OCI-LY1 (cell line): ENCODE measurements at regions not wholly inside any gene's neighbourhood (a gene's known extent, or its start where the extent isn't known, plus 50 kb on each side); places are given as distances from the start of the nearest gene placed in this dataset.
A peak's percentile ranks its signal among the peaks of the same experiment; 100 is the strongest.

Experiments
- H2AFZ ChIP-seq: fragments of 200-600 bp; sonication (generic), shearing (Covaris generic); 2 replicates; pipeline ENCODE4 v1.6.0; 2014; ENCODE audit warnings: antibody characterized with exemption, mild to moderate bottlenecking, low read length
- H3F3A ChIP-seq: fragments of 200-600 bp; sonication (generic), shearing (Covaris generic); 2 replicates; pipeline ENCODE4 v1.6.0; 2014; ENCODE audit warnings: mild to moderate bottlenecking, antibody characterized with exemption, low read length, moderate library complexity; ENCODE audit not compliant: insufficient read depth
- H3K27ac ChIP-seq: fragments of 200-600 bp; sonication (generic); 2 replicates; pipeline ENCODE4 v1.5.1; 2014; ENCODE audit warnings: low read length, mixed run types, mild to moderate bottlenecking, low read depth; ENCODE audit not compliant: poor library complexity, severe bottlenecking
- H3K27me3 ChIP-seq: fragments of 200-600 bp; sonication (generic); 2 replicates; pipeline ENCODE4 v1.6.0; 2014; ENCODE audit warnings: antibody characterized with exemption, mild to moderate bottlenecking, low read length, moderate library complexity; ENCODE audit not compliant: insufficient read depth
- H3K36me3 ChIP-seq: fragments of 200-600 bp; sonication (generic); 2 replicates; pipeline ENCODE4 v1.6.1; 2014; ENCODE audit warnings: mild to moderate bottlenecking, antibody characterized with exemption, low read length, moderate library complexity, mixed read lengths; ENCODE audit not compliant: insufficient read depth
- H3K4me1 ChIP-seq: fragments of 200-600 bp; sonication (generic); 2 replicates; pipeline ENCODE4 v1.5.1; 2014; ENCODE audit warnings: mild to moderate bottlenecking, low read length, moderate library complexity; ENCODE audit not compliant: insufficient read depth, severe bottlenecking
- H3K4me2 ChIP-seq: fragments of 200-600 bp; sonication (generic), shearing (Covaris generic); 2 replicates; pipeline ENCODE4 v1.6.1; 2014; ENCODE audit warnings: low read length
- H3K4me3 ChIP-seq: fragments of 200-600 bp; sonication (generic); 2 replicates; pipeline ENCODE4 v1.5.1; 2014; ENCODE audit warnings: low read length, low read depth, mild to moderate bottlenecking, mixed read lengths; ENCODE audit not compliant: poor library complexity, severe bottlenecking
- H3K79me2 ChIP-seq: fragments of 200-600 bp; shearing (Covaris generic); 2 replicates; pipeline ENCODE4 v1.6.1; 2016; ENCODE audit warnings: mixed run types, low read length, mixed read lengths; ENCODE audit not compliant: insufficient read depth
- H3K9ac ChIP-seq: fragments of 200-600 bp; sonication (generic), shearing (Covaris generic); 2 replicates; pipeline ENCODE4 v1.6.1; 2014; ENCODE audit warnings: mild to moderate bottlenecking, low read length, mixed read lengths
- H3K9me2 ChIP-seq: fragments of 200-600 bp; sonication (generic), shearing (Covaris generic); 2 replicates; pipeline ENCODE4 v1.6.1; 2014; ENCODE audit warnings: low read depth, mild to moderate bottlenecking, low read length, mixed read lengths
- H3K9me3 ChIP-seq: fragments of 200-600 bp; shearing (Covaris generic); 2 replicates; pipeline ENCODE4 v1.6.1; 2014; ENCODE audit warnings: low read length, mixed read lengths
- H4K20me1 ChIP-seq: fragments of 200-600 bp; sonication (generic), shearing (Covaris generic); 2 replicates; pipeline ENCODE4 v1.6.0; 2016; ENCODE audit warnings: mild to moderate bottlenecking, low read length; ENCODE audit not compliant: insufficient read depth
- CTCF ChIP-seq: fragments of 200-600 bp; sonication (generic), shearing (Covaris generic); IDR thresholded peaks from 2 replicates; pipeline ENCODE4 v1.5.1; 2017; ENCODE audit warnings: mild to moderate bottlenecking, antibody characterized with exemption, low read length, moderate library complexity, mixed read lengths
- EZH2 ChIP-seq: fragments of 200-600 bp; sonication (generic), shearing (Covaris generic); IDR thresholded peaks from 2 replicates; pipeline ENCODE4 v1.8.0; 2017; ENCODE audit warnings: borderline replicate concordance, mixed run types, mild to moderate bottlenecking, antibody characterized with exemption, low read length, moderate library complexity, mixed read lengths

- Histone ChIP-seq H3K9ac (no peak overlapping the region), H3K79me2 (no peaks in the 10 kb centered on the region), H3K27me3 (no peaks in the 10 kb centered on the region), H3K9me2 (no peaks in the 10 kb centered on the region), H2AFZ (no peak overlapping the region), H3K4me2 (no peak overlapping the region), H3K4me3 (no peak overlapping the region), H3K27ac (no peak overlapping the region), H3K4me1 (no peaks in the 10 kb centered on the region), H3F3A (no peaks in the 10 kb centered on the region), H3K36me3 (no peaks in the 10 kb centered on the region), H3K9me3 (no peaks in the 10 kb centered on the region), H4K20me1 (no peaks in the 10 kb centered on the region)
- TF ChIP-seq EZH2 = no peak
- peak; percentile 36; the same call in 1 of the 2 replicates for TF ChIP-seq CTCF
Measured at GRCh38 chr14:38693423-38693822, 409.6 kb downstream of the SEC23A start.

- H3K9ac ChIP-seq = no peak overlapping the region
- H3K9me3 ChIP-seq = no peaks in the 10 kb centered on the region
- H3K9me2 ChIP-seq = no peaks in the 10 kb centered on the region
- H4K20me1 ChIP-seq = no peaks in the 10 kb centered on the region
- no peaks in the 10 kb centered on the region for H3K27me3 ChIP-seq
- H3F3A ChIP-seq = no peaks in the 10 kb centered on the region
- H3K27ac ChIP-seq = no peak overlapping the region
- H2AFZ ChIP-seq = no peak overlapping the region
- H3K4me3 ChIP-seq = no peak overlapping the region
- H3K4me2 ChIP-seq = no peak overlapping the region
- H3K36me3 ChIP-seq = no peaks in the 10 kb centered on the region
- no peaks in the 10 kb centered on the region for H3K4me1 ChIP-seq
- TF ChIP-seq EZH2 (no peak), CTCF (no peak)
- H3K79me2 ChIP-seq = no peaks in the 10 kb centered on the region
Measured at GRCh38 chr14:38669027-38669426, 413.1 kb upstream of the CLEC14A start.

GRCh38 chr14:38663382-38663781 is 407.5 kb upstream of the CLEC14A start:
- TF ChIP-seq CTCF (no peak), EZH2 (no peak)
- H2AFZ ChIP-seq = no peak overlapping the region
- no peaks in the 10 kb centered on the region for H3K36me3 ChIP-seq
- no peaks in the 10 kb centered on the region for H3K79me2 ChIP-seq
- no peaks in the 10 kb centered on the region for H3K27me3 ChIP-seq
- no peaks in the 10 kb centered on the region for H3K9me3 ChIP-seq
- H3K9me2 ChIP-seq = no peaks in the 10 kb centered on the region
- H3K9ac ChIP-seq = no peak overlapping the region
- no peaks in the 10 kb centered on the region for H3K4me1 ChIP-seq
- H3F3A ChIP-seq = no peaks in the 10 kb centered on the region
- no peak overlapping the region for H3K27ac ChIP-seq
- no peak overlapping the region for H3K4me2 ChIP-seq
- H4K20me1 ChIP-seq = no peaks in the 10 kb centered on the region
- no peak overlapping the region for H3K4me3 ChIP-seq
